GM18520 (cell line): ENCODE measurements at regions not wholly inside any gene's neighbourhood (a gene's known extent, or its start where the extent isn't known, plus 50 kb on each side); places are given as distances from the start of the nearest gene placed in this dataset.
A peak's percentile ranks its signal among the peaks of the same experiment; 100 is the strongest.
"Not testable (repeated sequence)": the region's sequence is repeated elsewhere in the genome, so short reads cannot be mapped to it uniquely, and the experiment has no call there.

Experiments used
- ATAC-seq: cut with Tn5 transposase; IDR thresholded peaks from one replicate; pipeline ENCODE4 v1.9.1; 2021; ENCODE audit not compliant: unreplicated experiment

DNA sequence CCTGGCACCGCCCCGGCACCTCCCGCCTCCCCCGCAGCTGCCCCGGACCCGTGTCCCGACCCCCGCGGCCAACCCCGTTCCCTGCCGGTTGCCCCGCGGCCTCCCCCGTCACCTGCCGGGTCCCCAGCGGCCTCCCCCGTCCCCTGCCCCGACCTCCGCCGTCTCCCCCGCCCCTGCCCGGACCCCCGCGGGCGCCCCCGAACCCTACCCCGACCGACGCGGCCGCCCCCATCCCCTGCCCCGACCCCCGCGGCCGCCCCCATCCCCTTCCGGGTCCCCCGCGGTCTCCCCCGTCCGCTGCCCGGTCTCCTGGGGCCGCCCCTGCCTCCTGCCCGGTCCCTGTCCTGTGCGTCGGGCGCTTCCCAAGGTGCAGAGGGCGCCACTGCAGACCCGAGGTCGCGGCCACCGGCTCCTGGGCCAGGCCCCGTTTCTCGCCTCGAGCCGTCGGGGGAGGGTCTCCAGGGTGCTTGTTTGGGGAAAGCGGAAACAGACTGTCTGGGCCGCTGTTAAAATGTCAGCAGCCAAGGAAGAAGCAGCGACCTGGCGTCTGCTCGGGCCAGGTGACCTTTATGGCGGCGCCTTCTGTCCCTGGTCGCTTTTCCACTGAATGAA is 51.6 kb upstream of the APOD start:
- not testable (repeated sequence) for ATAC-seq

DNA sequence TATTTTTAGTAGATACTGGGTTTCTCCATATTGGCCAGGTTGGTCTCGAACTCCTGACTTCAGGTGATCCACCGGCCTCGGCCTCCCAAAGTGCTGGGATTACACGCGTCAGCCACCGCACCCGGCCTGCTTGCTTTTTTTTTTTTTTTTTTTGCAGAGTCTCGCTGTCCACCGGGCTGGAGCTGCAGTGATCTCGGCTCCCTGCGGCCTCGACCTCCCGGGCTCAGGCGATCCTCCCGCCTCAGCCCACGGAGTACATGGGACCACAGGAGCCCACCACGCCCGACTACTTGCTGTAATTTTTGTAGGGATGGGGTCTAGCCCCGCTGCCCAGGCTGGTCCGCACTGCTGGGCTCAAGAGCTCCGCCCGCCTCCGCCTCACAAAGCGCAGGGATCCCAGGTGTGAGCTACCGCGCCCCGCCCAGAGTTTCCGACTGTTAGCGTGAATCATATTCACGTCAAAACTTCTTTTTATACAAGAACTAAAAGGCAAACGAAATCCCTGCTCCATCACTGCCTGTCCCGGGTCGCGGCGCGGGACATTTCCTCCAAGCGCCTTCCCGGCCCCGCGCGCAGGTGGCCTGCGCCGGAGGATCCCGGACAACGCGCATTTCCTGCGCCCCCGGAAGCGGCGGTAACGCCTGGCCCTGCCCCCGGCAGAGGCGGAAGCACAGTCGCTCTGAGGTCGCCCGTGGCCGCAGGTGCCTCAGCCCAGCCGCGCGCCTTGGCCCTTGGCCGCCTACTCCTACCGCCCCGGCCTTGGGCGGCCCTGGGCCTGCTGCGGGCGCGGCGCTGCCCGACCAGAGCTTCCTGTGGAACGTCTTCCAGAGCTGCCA is 50.9 kb upstream of the APOD start:
- ATAC-seq: peak; percentile 94
